HepG2 (cell line): ENCODE measurements at regions not wholly inside any gene's neighbourhood (a gene's known extent, or its start where the extent isn't known, plus 50 kb on each side); places are given as distances from the start of the nearest gene placed in this dataset.

Experiments used
- ATAC-seq: fragments of 200-7000 bp; cut with Tn5 transposase; 3 replicates; pipeline ENCODE4 v1.9.1; 2020; ENCODE audit warnings: mild to moderate bottlenecking, moderate library complexity
- BruUV-seq: library from RNA; stranded (reverse); fragments of 400-500 nt; replicated peaks from 2 replicates; lab custom pipeline; 2021; lab: Mats Ljungman, UMichigan
- CTCF ChIA-PET: fragments of 300-600 bp; formaldehyde crosslinking; extraction: SDS; loops from one replicate; lab custom pipeline; 2021; ENCODE audit warnings: low total read pairs, inconsistent platforms, low intra/inter-chr PET ratio; lab: Yijun Ruan, JAX
- POLR2A ChIA-PET: fragments of 350-600 bp; sonication (Branson Sonifier 250); formaldehyde crosslinking; loops from one replicate; lab custom pipeline; 2020; ENCODE audit warnings: antibody characterized with exemption, inconsistent platforms; lab: Yijun Ruan, JAX
- DNase-seq: peaks from one replicate; pipeline ENCODE4 v3.0.0-alpha.2; 2015; ENCODE audit warnings: low spot score
- FAIRE-seq: peaks from 3 replicates; lab custom pipeline; 2011; peaks lifted over from hg19 to GRCh38; lab: Jason Lieb, UNC
- H2AFZ ChIP-seq: one replicate; pipeline ENCODE4 v1.6.1; 2011; ENCODE audit warnings: low read length, inconsistent platforms
- H3K27ac ChIP-seq: fragments of 300-600 bp; 3 replicates; pipeline ENCODE4 v1.8.0; 2011; ENCODE audit warnings: mixed run types, mild to moderate bottlenecking, mixed read lengths, low read length, inconsistent platforms; ENCODE audit not compliant: insufficient read depth; ENCODE audit errors: extremely low read length
- H3K27me3 ChIP-seq, 2 experiments: fragments of 200-600 bp in 1 of 2; 2 replicates in 1 of 2; 3 replicates in 1 of 2; pipeline versions ENCODE4 v1.6.0 to v1.8.0; 2011; ENCODE audit warnings: low read length in 2 of 2, mild to moderate bottlenecking in 2 of 2, moderate library complexity in 2 of 2, inconsistent platforms in 1 of 2; ENCODE audit not compliant: insufficient read depth in 2 of 2, control insufficient read depth in 1 of 2
- H3K36me3 ChIP-seq, 2 experiments: fragments of 200-600 bp in 1 of 2; replicated peaks in 1 of 2; 2 replicates in 1 of 2; 3 replicates in 1 of 2; pipeline versions ENCODE4 v1.5.1 to v1.8.0; 2011; ENCODE audit warnings: low read length in 2 of 2, inconsistent platforms in 1 of 2; ENCODE audit not compliant: insufficient read depth in 2 of 2, control insufficient read depth in 1 of 2
- H3K4me1 ChIP-seq: 2 replicates; pipeline ENCODE4 v1.5.1; 2012; ENCODE audit warnings: low read length, inconsistent platforms; ENCODE audit not compliant: insufficient read depth
- H3K4me2 ChIP-seq: 2 replicates; pipeline ENCODE4 v1.6.0; 2011; ENCODE audit warnings: low read depth, low read length, inconsistent platforms
- H3K4me3 ChIP-seq, 3 experiments: fragments of 200-600 bp in 1 of 3; sonication (generic), shearing (Covaris generic) in 1 of 3; replicated peaks in 1 of 3; 2 replicates each; pipeline ENCODE4 v1.5.1; 2011 to 2016; ENCODE audit warnings: low read length in 3 of 3, inconsistent platforms in 2 of 3, low read depth in 2 of 3, mild to moderate bottlenecking in 2 of 3, control low read depth in 1 of 3, mixed read lengths in 1 of 3; ENCODE audit not compliant: insufficient read depth in 1 of 3
- H3K79me2 ChIP-seq: one replicate; pipeline ENCODE4 v1.6.1; 2011; ENCODE audit warnings: low read length, inconsistent platforms; ENCODE audit not compliant: insufficient read depth
- H3K9ac ChIP-seq: 2 replicates; pipeline ENCODE4 v1.6.0; 2011; ENCODE audit warnings: mild to moderate bottlenecking, low read depth, low read length, inconsistent platforms; ENCODE audit not compliant: insufficient read depth
- H3K9me3 ChIP-seq: 2 replicates; pipeline ENCODE4 v1.5.1; 2012; ENCODE audit warnings: mild to moderate bottlenecking, low read length
- H4K20me1 ChIP-seq: 2 replicates; pipeline ENCODE4 v1.6.0; 2011; ENCODE audit warnings: inconsistent platforms, mild to moderate bottlenecking, low read length, moderate library complexity; ENCODE audit not compliant: insufficient read depth
- CSRNP2 ChIP-seq: sonication (generic); formaldehyde crosslinking; conservative IDR thresholded peaks from 2 replicates; pipeline ENCODE4 v1.8.0; 2022; ENCODE audit warnings: low read depth, missing genetic modification reagents
- EHMT2 ChIP-seq: fragments of 200-600 bp; sonication (generic); IDR thresholded peaks from 2 replicates; pipeline ENCODE4 v1.7.0; 2017; ENCODE audit warnings: antibody characterized with exemption, low read depth, low read length, borderline replicate concordance
- GATAD2A ChIP-seq: IDR thresholded peaks from 2 replicates; pipeline ENCODE4 v1.6.1; 2016
- HNF4A ChIP-seq: sonication (generic); formaldehyde crosslinking; IDR thresholded peaks from 2 replicates; pipeline ENCODE4 v1.4.0; 2020; ENCODE audit warnings: missing genetic modification reagents
- MAFF ChIP-seq: IDR thresholded peaks from 2 replicates; pipeline ENCODE4 v1.6.1; 2011; ENCODE audit warnings: low read depth, low read length, improper control_type of control experiment
- NFE2L2 ChIP-seq: fragments of 150-350 bp; IDR thresholded peaks from 2 replicates; pipeline ENCODE4 v1.6.1; 2014; ENCODE audit warnings: low read length
- NPAS2 ChIP-seq: sonication (generic); formaldehyde crosslinking; IDR thresholded peaks from 2 replicates; pipeline ENCODE4 v1.8.0; 2022; ENCODE audit warnings: mild to moderate bottlenecking, missing genetic modification reagents, borderline replicate concordance
- NRL ChIP-seq: sonication (generic); formaldehyde crosslinking; IDR thresholded peaks from 2 replicates; pipeline ENCODE4 v1.5.0; 2020; ENCODE audit warnings: missing genetic modification reagents, mild to moderate bottlenecking, moderate library complexity, borderline replicate concordance
- PHF5A ChIP-seq: IDR thresholded peaks from one replicate; pipeline ENCODE4 v1.6.1; 2018; ENCODE audit warnings: low read depth, missing genetic modification reagents; ENCODE audit not compliant: unreplicated experiment
- RAD51 ChIP-seq: fragments of 450-650 bp; IDR thresholded peaks from 2 replicates; pipeline ENCODE4 v1.6.1; 2016; ENCODE audit warnings: borderline replicate concordance
- RXRB ChIP-seq: IDR thresholded peaks from 2 replicates; pipeline ENCODE4 v1.6.1; 2016; ENCODE audit warnings: borderline replicate concordance, missing genetic modification reagents, missing compliant biosample characterization
- SAP130 ChIP-seq: IDR thresholded peaks from 2 replicates; pipeline ENCODE4 v1.6.1; 2016; ENCODE audit warnings: low read depth
- TAF1 ChIP-seq: sonication (generic); formaldehyde crosslinking; IDR thresholded peaks from 2 replicates; pipeline ENCODE4 v1.4.0; 2020; ENCODE audit warnings: missing genetic modification reagents
- ZNF792 ChIP-seq: IDR thresholded peaks from 2 replicates; pipeline ENCODE4 v1.6.1; 2016
- WGBS: methylation state at CpG from one replicate; pipeline ENCODE4 v1.1.6; 2017; ENCODE audit warnings: low lambda C conversion rate; 5-methylcytosine and 5-hydroxymethylcytosine counted together
- in situ Hi-C: cut with HindIII; loops from 2 replicates; pipeline ENCODE4 v1.10.0; 2017; ENCODE audit warnings: low pct_unique_long_range_greater_than_20kb; ENCODE audit not compliant: extremely low pct_ligation_motif_present
- intact Hi-C: fragments of 100-400 bp; cut with micrococcal nuclease; formaldehyde crosslinking; loops from one replicate; pipeline ENCODE4 v1.10.0; 2022; ENCODE audit not compliant: unreplicated experiment
- TF ChIP-seq, protein P1 (sequence below): fragments of 450-650 bp; IDR thresholded peaks from 2 replicates; pipeline ENCODE4 v1.6.1; 2017
- TF ChIP-seq, protein P2 (sequence below): sonication (generic); formaldehyde crosslinking; IDR thresholded peaks from 2 replicates; pipeline ENCODE4 v1.4.0; 2020; ENCODE audit warnings: missing genetic modification reagents

DNA sequence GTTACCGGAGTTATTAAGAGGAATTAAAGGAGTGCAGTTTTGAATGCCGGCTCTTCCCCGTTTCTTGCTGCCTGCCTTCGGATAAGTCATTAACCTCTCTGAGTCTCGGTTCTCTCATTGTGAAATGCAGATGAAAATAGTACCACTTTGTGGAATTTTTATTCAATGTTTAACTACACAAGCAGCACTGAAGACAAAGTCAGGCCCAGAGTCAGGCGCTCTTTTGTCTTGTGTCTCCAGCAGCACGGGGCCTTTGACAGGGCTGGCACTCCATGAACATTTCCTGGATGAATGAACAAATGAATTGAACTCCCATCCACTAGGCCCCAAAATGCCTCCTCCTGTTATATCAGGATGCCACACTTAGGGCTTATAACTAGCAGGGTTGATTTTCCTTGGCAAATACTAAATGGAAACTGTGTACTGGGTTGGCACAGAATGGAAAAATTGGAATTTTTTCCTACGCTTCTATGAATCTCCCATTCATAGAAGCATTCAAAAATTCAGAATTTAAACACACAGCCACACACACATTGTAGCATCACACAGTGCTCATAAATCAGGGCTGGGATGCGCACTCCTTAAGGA lies 332.8 kb downstream of the MLLT3 start:
- no peaks in the 10 kb centered on the region for H4K20me1 ChIP-seq
- no peak for DNase-seq
- H3K9ac ChIP-seq, result no peak overlapping the region
- H3K4me3 ChIP-seq, result no peak overlapping the region
- no peaks in the 10 kb centered on the region for H3K9me3 ChIP-seq
- ChIA-PET CTCF (no interaction called here), POLR2A (no interaction called here)
- H3K36me3 ChIP-seq, result no peaks in the 10 kb centered on the region
- H3K27me3 ChIP-seq, result no peaks in the 10 kb centered on the region
- H3K79me2 ChIP-seq, result no peaks in the 10 kb centered on the region
- TF ChIP-seq SAP130 (CRISPR knock-in tag), result no peak
- TF ChIP-seq RAD51, result no peak
- no peak for TF ChIP-seq PHF5A (CRISPR knock-in tag)
- TF ChIP-seq NPAS2, result no peak
- TF ChIP-seq EHMT2, result no peak
- no peak for TF ChIP-seq RXRB (CRISPR knock-in tag)
- WGBS, result 77% methylated on average over 9 of the region's 9 CpGs
- H3K4me2 ChIP-seq, result no peak overlapping the region
- H2AFZ ChIP-seq, result no peak overlapping the region
- BruUV-seq, result no TSS peak
- peaks cover 70% of the 10 kb centered on the region for H3K4me1 ChIP-seq
- ATAC-seq, result no peak
- no peak overlapping the region for H3K27ac ChIP-seq
- intact Hi-C loops (no loop called here), in situ Hi-C loops (no loop called here)
- FAIRE-seq, result no peak

- H3K27me3 ChIP-seq, result no peaks in the 10 kb centered on the region
- no peaks in the 10 kb centered on the region for H3K36me3 ChIP-seq
- H3K79me2 ChIP-seq, result no peaks in the 10 kb centered on the region
- peak overlapping the region; percentile 37 for H3K27ac ChIP-seq
- no peak overlapping the region for H3K4me3 ChIP-seq
- H3K4me1 ChIP-seq, result peaks cover 60% of the 10 kb centered on the region
- H2AFZ ChIP-seq, result no peak overlapping the region
- H3K9ac ChIP-seq, result no peak overlapping the region
- POLR2A ChIA-PET, result no interaction called here
- peak; percentile 90 for ATAC-seq
- no peaks in the 10 kb centered on the region for H4K20me1 ChIP-seq
- in situ Hi-C loops, result no loop called here
- WGBS, result 0% methylated on average over 2 of the region's 3 CpGs
- no TSS peak for BruUV-seq
- intact Hi-C loops, result no loop called here
- H3K9me3 ChIP-seq, result no peaks in the 10 kb centered on the region
- CTCF ChIA-PET, result no interaction called here
- peak; percentile 83 for FAIRE-seq
- peak overlapping the region; percentile 30; the same call in 1 of the 2 replicates for H3K4me2 ChIP-seq
- DNase-seq, result peak; percentile 91
- peak; percentile 24; the same call in 1 of the 2 replicates for TF ChIP-seq HNF4A (CRISPR knock-in tag)
- TF ChIP-seq MAFF, result peak; percentile 74
- peak; percentile 32; the same call in 1 of the 2 replicates for TF ChIP-seq SAP130 (CRISPR knock-in tag)
- TF ChIP-seq NRL (CRISPR knock-in tag), result no peak
- TF ChIP-seq ZNF792 (CRISPR knock-in tag), result no peak
- TF ChIP-seq CSRNP2 (CRISPR knock-in tag), result no peak
- peak; percentile 92 for TF ChIP-seq NFE2L2
- TF ChIP-seq TAF1 (CRISPR knock-in tag), result no peak
- TF ChIP-seq, protein P1, sequence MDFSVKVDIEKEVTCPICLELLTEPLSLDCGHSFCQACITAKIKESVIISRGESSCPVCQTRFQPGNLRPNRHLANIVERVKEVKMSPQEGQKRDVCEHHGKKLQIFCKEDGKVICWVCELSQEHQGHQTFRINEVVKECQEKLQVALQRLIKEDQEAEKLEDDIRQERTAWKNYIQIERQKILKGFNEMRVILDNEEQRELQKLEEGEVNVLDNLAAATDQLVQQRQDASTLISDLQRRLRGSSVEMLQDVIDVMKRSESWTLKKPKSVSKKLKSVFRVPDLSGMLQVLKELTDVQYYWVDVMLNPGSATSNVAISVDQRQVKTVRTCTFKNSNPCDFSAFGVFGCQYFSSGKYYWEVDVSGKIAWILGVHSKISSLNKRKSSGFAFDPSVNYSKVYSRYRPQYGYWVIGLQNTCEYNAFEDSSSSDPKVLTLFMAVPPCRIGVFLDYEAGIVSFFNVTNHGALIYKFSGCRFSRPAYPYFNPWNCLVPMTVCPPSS, result no peak
- TF ChIP-seq, protein P2, sequence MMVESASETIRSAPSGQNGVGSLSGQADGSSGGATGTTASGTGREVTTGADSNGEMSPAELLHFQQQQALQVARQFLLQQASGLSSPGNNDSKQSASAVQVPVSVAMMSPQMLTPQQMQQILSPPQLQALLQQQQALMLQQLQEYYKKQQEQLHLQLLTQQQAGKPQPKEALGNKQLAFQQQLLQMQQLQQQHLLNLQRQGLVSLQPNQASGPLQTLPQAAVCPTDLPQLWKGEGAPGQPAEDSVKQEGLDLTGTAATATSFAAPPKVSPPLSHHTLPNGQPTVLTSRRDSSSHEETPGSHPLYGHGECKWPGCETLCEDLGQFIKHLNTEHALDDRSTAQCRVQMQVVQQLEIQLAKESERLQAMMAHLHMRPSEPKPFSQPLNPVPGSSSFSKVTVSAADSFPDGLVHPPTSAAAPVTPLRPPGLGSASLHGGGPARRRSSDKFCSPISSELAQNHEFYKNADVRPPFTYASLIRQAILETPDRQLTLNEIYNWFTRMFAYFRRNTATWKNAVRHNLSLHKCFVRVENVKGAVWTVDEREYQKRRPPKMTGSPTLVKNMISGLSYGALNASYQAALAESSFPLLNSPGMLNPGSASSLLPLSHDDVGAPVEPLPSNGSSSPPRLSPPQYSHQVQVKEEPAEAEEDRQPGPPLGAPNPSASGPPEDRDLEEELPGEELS (CRISPR knock-in tag), result peak; percentile 31
- peak; percentile 17; the same call in 1 of the 2 replicates for TF ChIP-seq GATAD2A (CRISPR knock-in tag)
These were observed 335.3 kb downstream of the MLLT3 start for GRCh38 chr9:20286969-20287368.
